ENCODE measurements at regions not wholly inside any gene's neighbourhood (a gene's known extent, or its start where the extent isn't known, plus 50 kb on each side); places are given as distances from the start of the nearest gene placed in this dataset.

DNA sequence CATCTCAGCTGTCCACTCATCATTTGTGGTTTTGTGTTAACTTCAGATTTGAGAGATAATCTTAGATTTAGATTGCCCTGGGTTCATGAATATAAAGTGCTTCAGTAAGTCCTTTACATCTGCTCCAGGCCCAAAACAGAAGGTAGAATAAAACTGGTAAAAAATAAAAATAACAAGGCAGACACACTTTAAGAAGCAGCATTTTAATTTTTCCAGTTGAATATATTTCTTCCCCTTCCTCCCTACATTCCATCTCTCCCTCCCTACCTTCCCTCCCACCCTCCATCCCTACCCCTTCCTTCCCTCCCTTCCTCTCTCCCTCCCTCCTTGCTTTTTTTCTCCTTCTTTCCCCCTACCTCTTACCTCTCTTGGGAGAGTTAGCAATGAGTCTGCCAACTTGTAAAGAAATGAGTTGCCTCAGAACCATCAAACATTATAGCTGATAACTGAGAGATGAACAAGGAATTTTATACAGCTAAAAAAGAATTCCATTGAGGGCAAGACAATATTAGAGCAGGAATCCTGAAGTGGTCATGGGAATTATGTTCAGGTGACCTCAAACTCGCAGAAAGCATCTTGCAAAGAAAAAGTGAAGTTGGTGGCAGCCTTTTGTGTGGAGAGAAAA is 145.0 kb upstream of the SOX4 start:
- intact Hi-C loops (cut with micrococcal nuclease) = no loop called here
- Mint-ChIP-seq H3K27ac (no peak overlapping the region), H3K36me3 (ENCODE audit: low read depth) (no peaks in the 10 kb centered on the region), H3K4me3 (no peak overlapping the region), H3K4me1 (no peaks in the 10 kb centered on the region), H3K9me3 (no peaks in the 10 kb centered on the region), H3K27me3 (no peaks in the 10 kb centered on the region)
- ATAC-seq (ENCODE audit: low read depth) (no peak), DNase-seq (no peak)
- TF ChIP-seq CTCF (IDR thresholded peaks at IDR 0.05) = no peak
- ChIA-PET POLR2A (no interaction called here), CTCF (no interaction called here)

- ATAC-seq (ENCODE audit: low read depth) = no peak
- no peak overlapping the region for H3K4me3 Mint-ChIP-seq
- no peaks in the 10 kb centered on the region for H3K27me3 Mint-ChIP-seq
- ChIA-PET CTCF (no interaction called here), POLR2A (no interaction called here)
- no peak for TF ChIP-seq CTCF (IDR thresholded peaks at IDR 0.05)
- intact Hi-C loops (cut with micrococcal nuclease) = no loop called here
- DNase-seq = no peak
- no peaks in the 10 kb centered on the region for H3K9me3 Mint-ChIP-seq
- H3K4me1 Mint-ChIP-seq = no peaks in the 10 kb centered on the region
- no peaks in the 10 kb centered on the region for H3K36me3 Mint-ChIP-seq (ENCODE audit: low read depth)
- no peak overlapping the region for H3K27ac Mint-ChIP-seq
Measured at GRCh38 chr6:21450149-21450548, 143.4 kb upstream of the SOX4 start.

DNA sequence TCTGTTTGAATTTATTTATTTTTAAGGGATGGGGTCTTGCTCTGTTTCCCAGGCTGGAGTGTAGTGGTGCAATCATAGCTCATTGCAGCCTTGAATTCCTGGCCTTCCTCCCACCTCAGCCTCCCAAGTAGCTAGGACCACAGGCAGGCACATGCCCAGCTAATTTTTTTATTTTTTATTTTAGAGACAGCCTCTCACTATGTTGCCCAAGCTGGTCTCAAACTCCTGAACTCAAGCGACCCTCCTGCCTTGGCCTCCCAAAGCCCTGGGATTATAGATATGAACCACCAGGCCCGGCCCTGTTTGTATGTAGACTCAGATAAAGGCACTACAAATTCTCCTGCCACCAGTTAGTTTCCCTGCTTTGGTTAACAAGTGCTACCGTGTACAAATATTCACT is 142.9 kb upstream of the SOX4 start:
- Mint-ChIP-seq H3K27me3 (no peaks in the 10 kb centered on the region), H3K36me3 (ENCODE audit: low read depth) (no peaks in the 10 kb centered on the region), H3K4me3 (no peak overlapping the region), H3K27ac (no peak overlapping the region), H3K9me3 (no peaks in the 10 kb centered on the region), H3K4me1 (no peaks in the 10 kb centered on the region)
- CTCF ChIA-PET = no interaction called here
- ATAC-seq (ENCODE audit: low read depth) (no peak), DNase-seq (no peak)
- intact Hi-C loops (cut with micrococcal nuclease) = no loop called here
- no peak for TF ChIP-seq CTCF (IDR thresholded peaks at IDR 0.05)
- POLR2A ChIA-PET = no interaction called here

DNA sequence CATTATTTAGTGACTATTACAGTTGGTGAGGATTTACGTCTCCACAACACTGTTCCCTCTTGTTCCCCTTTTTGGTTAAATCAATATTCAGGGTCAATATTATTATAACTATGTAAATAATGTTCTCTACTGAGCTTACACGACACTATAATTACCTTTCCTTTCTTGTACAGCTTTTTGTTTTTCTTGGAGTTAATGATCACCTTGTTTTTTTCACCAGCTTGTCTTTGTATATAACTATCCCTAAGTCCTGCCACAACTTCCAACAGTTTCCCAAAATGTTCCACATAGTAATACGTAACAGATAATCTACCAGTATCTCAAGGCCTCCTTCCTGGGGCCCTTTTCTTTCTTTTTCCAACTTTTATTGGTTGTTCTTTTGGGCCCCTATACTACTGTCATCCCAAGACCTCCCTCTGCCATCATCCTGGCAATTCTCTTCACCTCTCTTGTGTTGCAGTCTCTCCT is 142.0 kb upstream of the SOX4 start:
- Mint-ChIP-seq H3K27me3 (no peaks in the 10 kb centered on the region), H3K36me3 (ENCODE audit: low read depth) (no peaks in the 10 kb centered on the region), H3K4me1 (no peaks in the 10 kb centered on the region), H3K9me3 (no peaks in the 10 kb centered on the region), H3K4me3 (no peak overlapping the region), H3K27ac (no peak overlapping the region)
- ChIA-PET POLR2A (no interaction called here), CTCF (no interaction called here)
- ATAC-seq (ENCODE audit: low read depth) = no peak
- intact Hi-C loops (cut with micrococcal nuclease) = no loop called here
- no peak for TF ChIP-seq CTCF (IDR thresholded peaks at IDR 0.05)
- DNase-seq = no peak

- CTCF ChIA-PET = no interaction called here
Measured at GRCh38 chr6:21454262-21454661, 139.3 kb upstream of the SOX4 start.

More at GRCh38 chr6:21454262-21454661, 139.3 kb upstream of the SOX4 start:
- Mint-ChIP-seq H3K9me3 (no peaks in the 10 kb centered on the region), H3K27me3 (no peaks in the 10 kb centered on the region), H3K4me1 (no peaks in the 10 kb centered on the region), H3K27ac (no peak overlapping the region), H3K36me3 (ENCODE audit: low read depth) (no peaks in the 10 kb centered on the region), H3K4me3 (no peak overlapping the region)
- POLR2A ChIA-PET = no interaction called here
- intact Hi-C loops (cut with micrococcal nuclease) = no loop called here
- no peak for ATAC-seq (ENCODE audit: low read depth)
- no peak for DNase-seq
- no peak for TF ChIP-seq CTCF (IDR thresholded peaks at IDR 0.05)
